WI38 (cell line): ENCODE measurements at regions not wholly inside any gene's neighbourhood (a gene's known extent, or its start where the extent isn't known, plus 50 kb on each side); places are given as distances from the start of the nearest gene placed in this dataset.

ENCODE experiments used
- H3K4me3 ChIP-seq: 2 replicates; pipeline ENCODE4 v1.5.1; 2011; ENCODE audit warnings: low read depth, mild to moderate bottlenecking, control low read depth, low read length
- CTCF ChIP-seq: IDR thresholded peaks from 2 replicates; pipeline ENCODE4 v1.5.1; 2012; ENCODE audit warnings: low read depth, mild to moderate bottlenecking, control low read depth, low read length

DNA sequence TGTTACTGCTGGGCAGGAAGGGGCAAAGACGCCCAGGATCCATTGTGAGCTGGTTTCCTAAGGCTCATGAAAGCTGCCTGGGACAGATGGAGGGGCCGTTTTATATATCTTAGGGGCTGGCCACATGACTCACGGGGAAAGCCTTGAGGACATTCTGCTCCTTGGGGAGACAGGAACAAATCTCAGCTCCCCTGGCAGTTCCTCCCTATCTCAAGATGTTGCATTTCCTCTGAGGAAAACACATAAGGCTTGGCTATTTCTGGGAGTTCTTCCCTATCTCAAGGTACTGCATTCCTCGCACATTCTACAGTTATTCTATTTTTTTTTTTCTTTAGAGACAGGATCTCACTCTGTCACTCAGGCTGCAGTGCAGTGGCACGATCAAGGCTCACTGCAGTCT is 804.6 kb upstream of the TENM3 start:
- no peak overlapping the region for H3K4me3 ChIP-seq
- no peak for TF ChIP-seq CTCF

DNA sequence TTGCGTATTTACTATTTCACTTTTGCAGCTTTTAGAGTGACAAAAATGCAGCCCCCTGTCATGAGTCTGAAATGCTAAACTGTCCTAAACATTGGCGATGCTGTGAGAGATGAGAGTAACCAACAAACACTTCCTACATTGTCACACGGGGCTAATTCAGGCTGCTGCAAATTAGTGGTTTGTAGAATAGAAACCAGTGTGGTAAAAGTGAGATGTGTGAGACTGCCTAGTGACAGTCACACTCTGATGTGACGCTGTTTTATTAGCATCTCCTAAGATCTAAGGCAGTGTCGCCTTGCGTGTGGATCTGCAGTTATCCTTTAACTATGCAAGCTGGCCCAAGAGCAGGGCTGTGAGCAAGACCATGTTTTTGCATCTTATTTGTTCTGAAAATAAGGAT is 800.2 kb upstream of the TENM3 start:
- H3K4me3 ChIP-seq, result no peak overlapping the region
- no peak for TF ChIP-seq CTCF

GRCh38 chr4:181465826-181466225 is 777.4 kb upstream of the TENM3 start:
- no peak overlapping the region for H3K4me3 ChIP-seq
- no peak for TF ChIP-seq CTCF

DNA sequence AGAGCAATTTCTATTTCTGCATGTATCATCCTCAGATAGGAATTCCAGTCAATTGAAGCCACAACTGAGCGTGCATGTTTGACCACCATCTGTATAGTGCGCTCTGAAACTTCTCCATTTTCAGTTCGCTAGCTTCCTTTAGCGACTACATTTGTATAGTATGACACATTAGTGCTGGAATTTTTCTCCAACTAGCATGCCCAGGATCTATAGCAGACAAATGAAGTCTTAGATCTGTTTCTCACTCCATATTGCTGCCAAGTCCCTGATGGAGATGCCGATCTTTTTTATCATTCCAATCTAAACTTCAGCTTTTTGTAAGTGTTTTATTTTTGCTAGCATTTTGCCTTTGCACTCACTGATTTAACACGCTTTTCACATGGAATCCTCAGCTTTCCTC is 774.8 kb upstream of the TENM3 start:
- H3K4me3 ChIP-seq, result no peak overlapping the region
- no peak for TF ChIP-seq CTCF

DNA sequence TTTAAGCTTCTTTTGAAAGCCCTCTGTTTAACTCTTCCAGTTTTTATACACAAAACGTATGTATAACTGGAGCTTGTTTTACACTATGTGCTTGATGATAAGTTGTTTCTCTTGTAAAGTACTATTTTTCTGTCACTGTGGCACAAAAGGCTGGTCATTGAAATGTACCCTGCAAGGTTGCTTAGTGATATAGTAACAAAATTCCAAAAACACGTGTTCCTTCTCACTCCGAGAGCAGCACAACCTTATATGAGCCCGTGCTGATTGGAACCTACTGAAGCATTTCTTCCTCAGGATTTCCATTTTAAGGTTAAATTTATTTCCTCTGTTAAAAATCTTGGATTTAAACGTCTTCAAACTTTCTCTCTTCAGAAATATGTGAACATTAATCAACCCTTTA is 772.9 kb upstream of the TENM3 start:
- no peak for TF ChIP-seq CTCF
- H3K4me3 ChIP-seq, result no peak overlapping the region

- TF ChIP-seq CTCF, result no peak
- H3K4me3 ChIP-seq, result no peak overlapping the region
These were observed 767.8 kb upstream of the TENM3 start for GRCh38 chr4:181475359-181475758.

DNA sequence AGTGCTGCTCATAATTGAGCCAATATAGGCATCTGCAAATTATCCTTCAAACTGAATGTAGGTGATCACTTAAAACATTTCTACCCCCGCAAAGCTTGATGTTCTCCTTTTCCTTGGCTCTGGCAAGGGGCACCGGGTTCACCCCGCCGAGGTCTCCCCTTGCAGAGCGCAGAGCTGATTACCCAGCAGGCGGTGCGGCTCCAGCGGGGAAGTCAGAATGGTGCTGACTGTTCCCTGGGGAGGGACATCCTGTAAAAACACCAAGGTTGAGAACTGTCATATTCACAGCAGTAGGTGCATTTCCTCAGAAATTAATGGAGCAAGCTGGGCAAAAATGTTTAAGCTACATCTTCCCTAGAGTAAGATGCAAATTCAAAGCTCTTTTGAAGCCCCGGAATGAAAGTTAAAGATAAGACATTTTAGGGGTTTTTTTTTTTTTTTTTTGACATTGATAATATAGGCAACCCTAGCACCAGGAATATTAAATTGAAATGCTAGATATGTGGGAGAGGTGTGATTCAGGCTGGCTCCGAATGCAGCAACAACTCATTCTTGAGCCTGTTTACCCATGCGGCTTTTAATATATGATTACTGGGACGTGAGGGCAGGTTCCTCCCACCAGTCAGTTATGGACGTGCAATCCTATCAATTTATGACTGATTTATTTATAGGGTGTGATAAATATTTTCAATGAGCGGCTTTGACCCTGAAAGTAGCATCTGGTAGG is 767.3 kb upstream of the TENM3 start:
- H3K4me3 ChIP-seq, result no peak overlapping the region
- no peak for TF ChIP-seq CTCF
